ENCODE measurements at regions not wholly inside any gene's neighbourhood (a gene's known extent, or its start where the extent isn't known, plus 50 kb on each side); places are given as distances from the start of the nearest gene placed in this dataset.

DNA sequence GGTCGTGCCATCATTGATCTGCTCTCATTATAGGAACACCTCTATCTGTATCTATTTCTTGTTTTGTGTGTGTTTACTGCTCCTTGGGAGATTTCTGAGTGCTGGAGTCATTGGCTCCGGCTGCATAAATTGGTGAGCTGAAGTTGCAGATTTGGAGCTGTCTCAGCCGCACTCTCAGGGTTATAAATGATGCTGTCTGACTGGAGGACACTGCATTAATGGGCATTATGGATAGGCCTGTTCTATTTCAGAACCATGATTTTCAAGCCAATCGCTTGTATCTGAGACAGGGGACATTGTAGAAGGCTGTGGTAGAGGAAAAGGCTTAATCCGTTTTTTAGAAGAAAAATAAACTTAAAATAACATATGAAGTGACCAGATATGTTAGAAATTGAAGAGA, 126.4 kb upstream of the KIF2B start:
- no peak overlapping the region for H3K4me3 ChIP-seq (ENCODE audit: control insufficient read depth, low read depth, low read length)
- TF ChIP-seq CTCF (IDR thresholded peaks at IDR 0.05; ENCODE audit: control insufficient read depth, insufficient read depth, low read depth, low read length, missing control alignments): no peak
- DNase-seq (ENCODE audit: low read depth): no peak

GRCh38 chr17:53687324-53687723, 135.4 kb upstream of the KIF2B start:
- H3K4me3 ChIP-seq (ENCODE audit: control insufficient read depth, low read depth, low read length): no peak overlapping the region
- DNase-seq (ENCODE audit: low read depth): no peak
- no peak for TF ChIP-seq CTCF (IDR thresholded peaks at IDR 0.05; ENCODE audit: control insufficient read depth, insufficient read depth, low read depth, low read length, missing control alignments)

GRCh38 chr17:53680745-53681144, 142.0 kb upstream of the KIF2B start:
- no peak overlapping the region for H3K4me3 ChIP-seq (ENCODE audit: control insufficient read depth, low read depth, low read length)
- DNase-seq (ENCODE audit: low read depth): no peak
- no peak for TF ChIP-seq CTCF (IDR thresholded peaks at IDR 0.05; ENCODE audit: control insufficient read depth, insufficient read depth, low read depth, low read length, missing control alignments)

GRCh38 chr17:53668854-53669253, 153.9 kb upstream of the KIF2B start:
- no peak overlapping the region for H3K4me3 ChIP-seq (ENCODE audit: control insufficient read depth, low read depth, low read length)
- DNase-seq (ENCODE audit: low read depth): no peak
- TF ChIP-seq CTCF (IDR thresholded peaks at IDR 0.05; ENCODE audit: control insufficient read depth, insufficient read depth, low read depth, low read length, missing control alignments): no peak

DNA sequence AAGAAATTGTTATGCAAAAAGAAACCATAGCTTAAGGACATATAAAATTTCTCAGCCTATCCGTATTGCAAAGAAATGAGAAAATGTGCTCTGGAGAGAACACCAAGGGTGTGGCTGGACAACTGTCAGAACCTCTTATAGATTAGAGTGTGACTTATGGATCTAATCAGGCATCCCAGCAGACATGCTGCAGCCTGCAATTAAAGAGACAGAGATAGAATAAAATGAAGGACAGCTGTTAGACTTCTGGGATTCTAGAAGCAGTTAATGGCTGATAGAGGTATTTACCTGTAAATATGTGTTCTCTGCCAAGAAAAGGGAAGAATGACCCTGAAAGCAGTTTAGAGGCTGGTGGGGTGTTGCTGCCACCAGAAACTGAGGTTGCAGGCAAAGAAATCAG, 160.1 kb upstream of the KIF2B start:
- no peak for TF ChIP-seq CTCF (IDR thresholded peaks at IDR 0.05; ENCODE audit: control insufficient read depth, insufficient read depth, low read depth, low read length, missing control alignments)
- H3K4me3 ChIP-seq (ENCODE audit: control insufficient read depth, low read depth, low read length): no peak overlapping the region
- DNase-seq (ENCODE audit: low read depth): no peak

- no peak for DNase-seq (ENCODE audit: low read depth)
- no peak overlapping the region for H3K4me3 ChIP-seq (ENCODE audit: control insufficient read depth, low read depth, low read length)
- no peak for TF ChIP-seq CTCF (IDR thresholded peaks at IDR 0.05; ENCODE audit: control insufficient read depth, insufficient read depth, low read depth, low read length, missing control alignments)
Observed at GRCh38 chr17:53659181-53659580, 163.5 kb upstream of the KIF2B start.

GRCh38 chr17:53655591-53655990, 167.1 kb upstream of the KIF2B start:
- H3K4me3 ChIP-seq (ENCODE audit: control insufficient read depth, low read depth, low read length): no peak overlapping the region
- no peak for DNase-seq (ENCODE audit: low read depth)
- TF ChIP-seq CTCF (IDR thresholded peaks at IDR 0.05; ENCODE audit: control insufficient read depth, insufficient read depth, low read depth, low read length, missing control alignments): no peak

All from AG09309 (cell line).